Coronary artery (tissue), 2 donors: ENCODE measurements at regions not wholly inside any gene's neighbourhood (a gene's known extent, or its start where the extent isn't known, plus 50 kb on each side); places are given as distances from the start of the nearest gene placed in this dataset.

ENCODE experiments used
- DNase-seq: peaks from one replicate; pipeline ENCODE4 v3.0.0-alpha.2; 2017; ENCODE audit warnings: low spot score
- H3K27ac ChIP-seq, 2 donors: fragments of 200-600 bp; sonication (generic); one replicate each; pipeline ENCODE4 v1.5.1; 2016 to 2019
- H3K4me3 ChIP-seq: fragments of 200-600 bp; sonication (generic); 2 replicates; pipeline ENCODE4 v1.5.1; 2016; ENCODE audit warnings: mild to moderate bottlenecking, moderate library complexity
- CTCF ChIP-seq: fragments of 200-600 bp; sonication (generic); IDR thresholded peaks from one replicate; pipeline ENCODE4 v1.5.1; 2019; ENCODE audit warnings: antibody characterized with exemption

DNA sequence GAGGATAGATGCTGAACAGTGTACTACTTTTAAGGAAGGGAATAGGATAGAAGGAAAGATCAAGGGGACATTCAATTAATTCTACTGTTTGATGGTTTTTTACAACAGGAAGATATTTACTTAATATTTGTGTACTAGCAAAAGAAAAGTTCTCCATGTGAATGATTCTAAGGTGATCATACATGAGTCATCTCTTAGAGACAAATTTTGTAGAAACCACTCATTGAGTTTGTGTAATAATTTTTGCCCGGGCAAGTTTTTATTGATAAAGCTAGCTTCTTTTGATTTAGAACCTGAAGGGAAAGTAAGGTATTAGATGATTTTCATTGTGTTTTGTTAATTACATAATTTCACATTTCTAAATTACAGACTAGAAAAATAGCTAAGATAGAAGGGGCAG is 172.8 kb upstream of the PSMD7 start:
- DNase-seq = no peak
- Histone ChIP-seq H3K27ac (no peak overlapping the region), H3K4me3 (no peak overlapping the region)
- TF ChIP-seq CTCF = no peak

GRCh38 chr16:74123195-74123594 is 173.4 kb upstream of the PSMD7 start:
- H3K4me3 ChIP-seq = no peak overlapping the region
- DNase-seq = no peak
- H3K27ac ChIP-seq = no peak overlapping the region
- TF ChIP-seq CTCF = no peak

DNA sequence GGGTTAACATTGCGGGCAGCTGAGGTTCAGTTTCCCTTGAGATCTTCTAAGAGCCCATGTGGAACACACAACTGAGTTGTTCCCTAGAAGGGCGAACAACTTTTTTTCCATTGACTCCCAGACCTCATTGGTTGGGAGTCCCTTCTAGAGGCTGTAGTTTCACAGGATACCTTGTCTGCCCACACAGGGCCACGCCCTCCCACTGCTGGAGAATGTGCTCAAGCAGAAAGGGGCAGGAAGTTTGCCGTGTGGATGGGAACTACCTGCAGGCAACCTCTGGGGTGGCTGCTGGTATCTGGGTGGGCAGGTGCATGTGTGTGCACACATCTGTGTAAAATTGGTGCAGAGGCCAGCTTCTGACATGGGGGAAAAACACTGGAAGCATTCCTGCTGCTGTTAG is 178.8 kb upstream of the PSMD7 start:
- Histone ChIP-seq H3K4me3 (no peak overlapping the region), H3K27ac (no peak overlapping the region)
- no peak for DNase-seq
- no peak for TF ChIP-seq CTCF

- TF ChIP-seq CTCF = no peak
- H3K4me3 ChIP-seq = no peak overlapping the region
- H3K27ac ChIP-seq = no peak overlapping the region
- no peak for DNase-seq
These were observed 183.1 kb upstream of the PSMD7 start for GRCh38 chr16:74113545-74113944.

DNA sequence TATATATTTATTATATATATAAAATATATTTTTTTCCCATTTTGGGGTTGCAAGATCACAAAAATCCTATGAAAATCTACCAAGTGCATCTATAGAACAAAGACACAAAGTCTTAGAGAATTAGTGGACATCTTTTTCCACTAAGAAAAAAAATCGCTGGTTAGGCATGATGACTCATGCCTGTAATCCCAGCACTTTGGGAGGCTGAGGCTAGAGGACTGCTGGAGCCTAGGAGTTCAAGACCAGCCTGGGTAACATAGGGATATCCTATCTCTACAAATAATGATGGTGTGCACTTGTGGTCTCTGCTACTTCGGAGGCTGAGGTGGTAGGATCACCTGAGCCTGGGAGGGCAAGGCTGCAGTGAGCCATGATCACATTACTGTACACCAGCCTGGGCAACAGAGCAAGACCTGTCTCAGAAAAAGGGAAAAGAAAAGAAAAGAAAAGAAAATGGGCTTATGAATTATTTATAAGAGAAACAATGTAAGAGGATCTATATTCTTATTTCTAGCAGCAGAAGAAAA is 185.1 kb upstream of the PSMD7 start:
- no peak for DNase-seq
- no peak for TF ChIP-seq CTCF
- Histone ChIP-seq H3K27ac (no peak overlapping the region), H3K4me3 (no peak overlapping the region)

DNA sequence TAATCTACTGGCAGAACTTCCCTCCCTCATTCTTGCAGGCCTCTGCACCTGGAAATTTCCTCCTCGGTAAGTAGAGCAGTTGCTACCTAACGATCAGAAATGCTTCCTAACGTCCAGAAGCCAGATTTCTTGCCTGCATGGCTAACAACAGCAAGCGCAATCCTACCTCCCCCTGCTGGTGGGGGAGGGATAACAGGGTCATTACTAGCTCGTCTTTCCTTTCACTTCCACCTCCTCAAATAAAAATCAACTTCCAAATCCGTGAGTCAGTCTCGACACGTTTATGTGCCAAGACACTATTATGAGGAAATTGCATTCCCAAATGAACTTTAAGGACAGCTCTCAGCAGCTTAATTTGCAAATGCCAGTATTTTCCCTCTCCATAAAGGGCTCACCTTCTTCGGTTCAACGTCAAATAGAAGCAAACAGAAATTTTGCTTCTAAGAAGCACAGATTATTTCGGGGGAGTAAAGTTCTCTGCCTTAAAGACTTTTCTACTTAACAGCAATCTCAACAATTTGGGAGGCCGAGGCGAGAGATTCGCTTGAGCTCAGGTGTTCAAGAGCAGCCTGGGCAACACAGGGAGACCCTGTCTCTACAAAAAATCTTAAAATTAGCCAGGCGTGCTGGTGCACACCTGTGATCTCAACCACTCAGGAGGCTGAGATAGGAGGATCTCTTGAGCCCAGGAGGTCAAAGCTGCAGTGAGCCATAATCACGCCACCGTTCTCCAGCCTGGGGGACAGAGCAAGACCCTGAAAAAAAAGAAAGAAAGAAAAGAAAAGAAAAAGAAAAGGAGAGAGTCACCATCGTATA is 188.6 kb upstream of the PSMD7 start:
- no peak for DNase-seq
- Histone ChIP-seq H3K4me3 (no peak overlapping the region), H3K27ac (no peak overlapping the region)
- TF ChIP-seq CTCF = no peak

- TF ChIP-seq CTCF = no peak
- DNase-seq = no peak
- H3K27ac ChIP-seq = no peak overlapping the region
- no peak overlapping the region for H3K4me3 ChIP-seq
These were observed 192.6 kb upstream of the PSMD7 start for GRCh38 chr16:74104022-74104421.
